Activated T-helper 1 cell treated with Interleukin-2 at 50 U/mL for 16 hours (primary cell): ENCODE measurements at regions not wholly inside any gene's neighbourhood (a gene's known extent, or its start where the extent isn't known, plus 50 kb on each side); places are given as distances from the start of the nearest gene placed in this dataset.

Experiments
- DNase-seq: peaks from one replicate; pipeline ENCODE4 v3.0.0-alpha.2; 2020; ENCODE audit warnings: low read depth

- no peak for DNase-seq
These were observed 175.0 kb upstream of the MCTP2 start for GRCh38 chr15:94056314-94056713.

DNA sequence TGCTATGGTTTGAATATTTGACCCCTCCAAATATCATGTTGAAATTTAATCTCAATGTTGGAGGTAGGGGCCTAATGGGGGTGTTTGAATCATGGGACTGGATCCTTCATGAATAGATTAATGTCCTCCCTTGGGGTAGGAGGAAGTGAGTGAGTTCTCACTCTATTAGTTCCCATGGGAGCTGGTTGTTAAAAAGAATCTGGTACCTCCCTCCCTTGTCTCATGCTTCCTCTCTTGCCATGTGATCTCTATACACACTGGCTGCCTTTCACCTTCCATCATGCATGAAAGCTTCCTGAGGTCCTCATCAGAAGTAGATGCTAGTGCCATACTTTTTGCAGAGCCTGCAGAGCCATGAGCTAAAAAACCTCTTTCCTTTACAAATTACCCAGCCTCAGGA lies 177.7 kb upstream of the MCTP2 start:
- no peak for DNase-seq

GRCh38 chr15:94052711-94053110 lies 178.7 kb upstream of the MCTP2 start:
- no peak for DNase-seq

GRCh38 chr15:94047566-94047965 lies 183.8 kb upstream of the MCTP2 start:
- DNase-seq, result no peak

- DNase-seq, result no peak
These were observed 189.0 kb upstream of the MCTP2 start for GRCh38 chr15:94042180-94042928.

DNA sequence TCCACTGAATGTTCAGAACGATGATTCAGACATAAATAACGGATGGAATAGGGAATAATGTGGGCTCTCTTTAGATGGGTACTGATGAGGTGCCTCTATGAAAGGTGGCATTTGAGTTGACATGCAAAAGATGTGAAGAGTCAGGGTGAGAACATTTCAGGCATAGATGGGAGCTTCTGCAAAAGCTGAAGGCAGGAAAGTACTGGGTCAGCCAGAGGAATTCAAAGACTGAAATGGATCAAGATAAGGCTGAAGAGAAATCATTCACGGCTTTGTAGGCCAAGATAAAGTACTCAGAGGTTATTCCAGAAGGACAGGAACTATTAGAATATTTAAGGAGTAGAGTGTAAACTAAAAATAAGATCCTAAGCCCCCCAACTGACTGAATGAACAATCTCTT lies 189.6 kb upstream of the MCTP2 start:
- no peak for DNase-seq

DNA sequence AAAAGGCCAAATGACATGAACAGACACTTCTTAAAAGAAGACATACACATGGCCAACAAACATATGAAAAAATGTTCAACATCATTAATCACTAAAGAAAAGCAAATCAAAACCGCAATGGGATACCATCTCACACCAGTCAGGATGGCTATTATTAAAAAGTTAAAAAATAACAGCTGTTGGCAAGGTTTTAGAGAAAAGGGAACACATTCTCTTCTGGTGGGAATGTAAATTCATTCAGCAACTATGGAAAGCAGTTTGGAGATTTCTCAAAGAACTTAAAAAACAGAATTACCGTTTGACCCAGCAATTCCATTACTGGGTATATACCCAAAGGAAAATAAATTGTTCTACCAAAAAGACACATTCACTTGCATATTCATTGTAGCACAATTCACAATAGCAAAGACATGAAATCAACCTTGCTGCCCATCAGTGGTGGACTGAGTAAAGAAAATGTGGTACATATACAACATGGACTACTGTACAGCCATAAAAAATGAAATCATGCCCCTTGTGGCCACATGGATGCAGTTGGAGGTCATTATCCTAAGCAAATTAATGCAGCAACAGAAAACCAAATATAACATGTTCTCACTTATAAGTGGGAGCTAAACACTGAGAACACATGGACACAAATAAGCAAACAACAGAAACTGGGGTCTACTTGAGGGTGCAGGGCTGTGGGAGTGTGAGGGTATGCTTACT lies 190.7 kb upstream of the MCTP2 start:
- no peak for DNase-seq

DNA sequence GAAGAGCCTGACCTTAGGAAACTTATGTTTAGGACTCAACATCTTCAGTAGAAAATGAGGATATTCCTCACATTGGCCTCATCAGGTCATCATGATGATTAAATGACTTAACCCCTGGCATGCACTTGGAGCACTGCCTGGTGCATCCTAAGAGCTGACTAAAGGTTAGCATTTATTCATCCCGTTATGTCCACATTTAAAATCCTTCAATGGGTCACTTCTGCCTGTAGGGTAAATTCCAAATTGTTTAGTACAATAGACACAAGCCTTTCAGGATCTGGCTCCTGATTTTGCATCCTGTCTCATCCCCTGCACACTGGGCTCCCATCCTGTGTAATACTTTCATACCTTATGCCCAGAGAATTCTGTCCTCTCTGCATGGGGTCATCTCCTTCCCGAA lies 195.2 kb upstream of the MCTP2 start:
- DNase-seq, result no peak

- DNase-seq, result no peak
These were observed 197.7 kb upstream of the MCTP2 start for GRCh38 chr15:94033683-94034020.

DNA sequence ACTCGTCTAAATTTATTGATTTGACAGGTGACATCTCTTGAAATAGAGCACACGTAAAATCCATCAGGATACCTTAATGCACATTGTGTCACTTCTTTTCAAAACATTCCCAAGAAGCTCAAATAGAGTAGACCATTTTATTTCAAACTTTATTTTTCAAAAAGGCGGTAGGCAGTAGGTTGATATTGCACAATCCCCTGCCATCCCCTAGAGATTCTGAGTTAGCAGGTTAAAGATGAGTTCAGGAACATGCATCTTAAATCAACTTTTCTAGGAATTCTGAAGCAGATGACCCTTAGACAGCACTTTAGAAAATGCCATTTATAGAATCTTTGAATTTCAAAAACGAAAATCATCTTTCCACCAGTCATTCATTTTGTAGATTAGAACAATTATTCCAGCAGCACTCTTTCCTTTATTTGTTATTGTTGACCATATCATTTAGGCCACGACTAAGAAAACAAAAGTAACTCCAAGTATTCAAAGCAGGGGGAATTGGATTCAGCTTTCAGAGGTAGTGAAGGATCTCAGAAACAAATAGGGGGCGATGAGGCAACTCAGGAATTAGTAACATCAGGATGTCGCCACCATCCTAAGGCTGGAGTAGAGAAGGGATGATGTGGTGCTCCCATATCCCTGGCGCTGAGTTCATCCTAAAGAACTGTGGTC lies 198.2 kb upstream of the MCTP2 start:
- no peak for DNase-seq

DNA sequence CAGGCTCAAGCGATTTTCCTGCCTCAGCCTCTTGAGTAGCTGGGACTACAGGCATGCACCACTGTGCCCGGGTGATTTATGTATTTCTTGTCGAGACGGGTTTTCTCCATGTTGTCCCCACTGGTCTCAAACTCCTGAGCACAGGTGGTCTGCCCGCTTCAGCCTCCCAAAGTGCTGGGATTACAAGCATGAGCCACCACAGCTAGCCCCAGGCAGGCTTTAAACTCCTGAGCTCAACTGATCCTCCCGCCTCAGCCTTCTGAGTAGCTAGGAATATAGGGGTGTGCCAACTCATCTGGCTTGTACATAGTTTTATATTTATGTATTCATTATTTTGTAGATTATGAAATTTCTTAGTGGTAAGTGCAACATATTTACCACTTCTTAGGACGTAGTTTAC lies 198.8 kb upstream of the MCTP2 start:
- no peak for DNase-seq

- no peak for DNase-seq
These were observed 200.3 kb upstream of the MCTP2 start for GRCh38 chr15:94031072-94031471.

GRCh38 chr15:94029495-94029894 lies 201.9 kb upstream of the MCTP2 start:
- DNase-seq, result no peak

DNA sequence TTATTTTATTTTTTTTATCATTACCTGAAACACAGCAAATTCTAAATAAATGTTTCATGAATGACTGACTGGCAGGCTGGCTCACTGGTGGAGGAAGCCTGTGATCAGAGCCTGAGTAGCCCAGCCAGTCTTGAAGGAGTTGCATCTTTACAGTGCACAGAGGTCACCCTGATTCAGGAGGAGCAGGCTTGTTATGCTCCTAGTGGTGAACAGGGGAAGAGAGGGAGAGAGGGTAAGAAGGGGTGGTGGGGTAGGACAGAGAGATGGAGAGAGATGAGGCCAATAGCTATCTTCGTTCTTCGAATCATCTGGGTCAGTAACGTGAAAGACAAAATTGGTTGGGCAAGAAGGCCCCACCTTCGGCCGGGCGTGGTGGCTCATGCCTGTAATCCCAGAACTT lies 202.6 kb upstream of the MCTP2 start:
- DNase-seq, result no peak

DNA sequence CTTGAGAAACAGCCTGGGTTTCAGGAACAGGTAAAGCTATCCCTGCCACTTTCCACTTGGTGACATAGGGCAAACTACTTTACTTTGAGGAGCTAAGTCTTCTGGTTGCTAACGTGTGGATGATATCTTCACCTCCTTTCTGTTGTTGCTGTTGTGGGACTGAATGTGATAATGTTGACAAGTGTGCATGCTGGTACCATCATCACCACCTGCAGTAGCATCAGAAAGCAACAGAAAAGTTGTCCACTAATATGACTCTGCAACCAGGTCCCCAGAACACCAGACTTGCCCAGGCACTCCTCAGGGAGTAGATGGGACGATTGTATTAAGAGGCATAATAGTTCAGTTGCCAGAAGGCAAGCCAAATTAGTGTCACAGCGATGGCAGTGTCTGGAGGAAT lies 203.2 kb upstream of the MCTP2 start:
- no peak for DNase-seq

GRCh38 chr15:94027581-94027980 lies 203.8 kb upstream of the MCTP2 start:
- no peak for DNase-seq

GRCh38 chr15:94026458-94027304 lies 204.7 kb upstream of the MCTP2 start:
- DNase-seq, result no peak

DNA sequence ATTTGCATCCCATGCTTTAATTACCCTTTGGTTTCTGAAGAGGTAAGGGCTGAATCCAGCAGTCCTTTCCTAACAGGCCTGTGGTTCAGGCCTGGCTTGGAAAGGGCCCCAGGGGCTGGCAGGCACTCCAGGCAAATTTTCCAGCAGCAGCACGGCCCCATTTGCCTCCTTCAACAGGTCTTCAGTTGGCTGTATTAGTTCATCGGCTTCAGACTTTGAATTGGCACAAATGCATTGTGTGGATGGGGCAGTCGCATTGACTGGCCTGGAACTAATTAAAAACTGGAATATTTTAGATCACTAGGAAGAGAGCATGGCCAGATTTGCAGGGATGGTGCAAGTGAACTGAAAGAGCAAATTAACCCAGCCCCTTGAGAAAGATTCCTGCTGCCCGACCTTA lies 207.8 kb upstream of the MCTP2 start:
- DNase-seq, result no peak

DNA sequence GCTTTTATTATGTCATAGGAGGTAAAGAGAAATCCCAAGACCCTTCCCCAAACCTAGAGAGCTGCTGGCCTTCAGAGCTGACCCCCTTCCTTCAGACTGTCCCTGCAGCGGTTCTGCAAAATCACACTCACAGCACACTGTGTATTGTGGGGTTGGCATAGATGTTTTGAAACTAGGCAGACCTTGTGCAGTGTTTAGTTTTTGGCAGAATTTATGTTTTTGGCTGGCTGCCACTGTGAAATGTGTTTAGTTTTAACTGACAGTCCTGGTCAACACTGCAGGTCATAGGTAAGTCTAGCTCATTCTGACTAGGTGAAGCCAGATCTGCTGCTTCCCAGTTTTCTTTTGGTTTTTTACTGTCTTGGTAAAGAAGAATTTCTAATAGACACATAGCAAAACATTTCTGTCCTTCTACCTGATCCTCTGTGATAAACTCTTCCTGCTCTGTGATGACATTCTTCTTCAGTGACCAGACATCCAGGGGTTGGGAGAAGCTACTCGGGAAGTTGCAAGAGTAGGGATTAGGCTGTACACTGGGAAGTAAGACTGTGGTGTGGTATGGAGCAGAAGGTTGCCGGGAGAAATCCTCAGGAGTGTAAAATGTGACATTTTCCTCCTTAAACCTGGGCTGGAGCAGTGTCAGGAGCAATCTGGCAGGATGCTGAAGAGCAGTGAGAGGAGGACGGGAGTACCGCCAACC lies 209.6 kb upstream of the MCTP2 start:
- DNase-seq, result no peak

DNA sequence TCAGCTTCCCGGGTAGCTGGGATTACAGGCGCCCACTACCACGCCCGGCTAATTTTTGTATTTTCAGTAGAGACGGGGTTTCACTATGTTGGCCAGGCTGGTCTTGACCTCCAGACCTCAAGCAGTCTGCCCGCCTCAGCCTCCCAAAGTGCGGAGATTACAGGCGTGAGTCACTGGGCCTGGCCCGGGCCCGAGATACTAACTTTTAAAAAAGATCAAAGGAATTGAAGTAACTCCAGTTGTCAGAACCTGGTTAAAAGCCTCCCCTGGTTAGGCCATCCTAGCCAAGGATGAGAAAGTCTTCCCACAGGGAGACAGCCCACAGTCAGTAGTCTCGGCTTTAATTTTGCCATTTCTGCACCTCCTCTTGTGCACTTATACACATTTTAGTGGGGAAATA lies 212.3 kb upstream of the MCTP2 start:
- DNase-seq, result no peak

DNA sequence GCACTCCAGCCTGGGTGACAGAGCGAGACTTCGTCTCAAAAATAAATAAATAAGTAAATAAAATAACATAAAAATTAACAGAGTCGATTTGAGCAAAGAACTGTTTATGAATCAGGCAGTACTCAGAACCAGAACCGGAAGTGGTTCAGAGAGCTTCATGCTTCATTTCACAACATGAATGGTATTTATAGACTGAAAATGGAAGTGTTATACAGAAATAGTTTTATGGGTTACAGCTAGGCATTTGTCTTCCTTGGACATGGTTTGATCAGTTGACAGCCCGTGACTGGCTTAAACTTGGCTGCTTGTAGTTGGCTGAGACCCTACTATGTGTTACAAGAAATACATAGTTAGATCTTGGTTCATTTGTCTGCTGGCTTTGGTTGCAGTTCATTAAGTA lies 216.0 kb upstream of the MCTP2 start:
- no peak for DNase-seq
